Fibroblast of lung (primary cell): ENCODE measurements at regions not wholly inside any gene's neighbourhood (a gene's known extent, or its start where the extent isn't known, plus 50 kb on each side); places are given as distances from the start of the nearest gene placed in this dataset.

Experiments
- CTCF ChIP-seq, 2 donors: IDR thresholded peaks in 1 of 2; conservative IDR thresholded peaks in 1 of 2; 1 replicate in 1 of 2; 2 replicates in 1 of 2; pipeline ENCODE4 v1.5.1; 2011 to 2012; ENCODE audit warnings: low read length in 2 of 2, control low read depth in 1 of 2, inconsistent platforms in 1 of 2, low read depth in 1 of 2, mild to moderate bottlenecking in 1 of 2
- EZH2 ChIP-seq: IDR thresholded peaks from 2 replicates; pipeline ENCODE4 v1.5.1; 2012; ENCODE audit warnings: low read length, control low read depth, mild to moderate bottlenecking; ENCODE audit errors: missing control alignments

- no peak for TF ChIP-seq CTCF (conservative IDR thresholded peaks at IDR 0.05 in 1 of 2, IDR thresholded peaks at IDR 0.05 in 1 of 2; ENCODE audit: low read depth in 1 of 2, low read length in 2 of 2)
- TF ChIP-seq EZH2, result no peak
Observed at GRCh38 chr13:61170856-61171255, 244.8 kb downstream of the PCDH20 start.
